GM12865 (cell line): ENCODE measurements at regions not wholly inside any gene's neighbourhood (a gene's known extent, or its start where the extent isn't known, plus 50 kb on each side); places are given as distances from the start of the nearest gene placed in this dataset.
"Not testable (repeated sequence)": the region's sequence is repeated elsewhere in the genome, so short reads cannot be mapped to it uniquely, and the experiment has no call there.

Experiments used
- DNase-seq: peaks from one replicate; pipeline ENCODE4 v3.0.0; 2010; ENCODE audit warnings: low read depth
- H3K4me3 ChIP-seq: 2 replicates; pipeline ENCODE4 v1.5.1; 2011; ENCODE audit warnings: mild to moderate bottlenecking, low read depth, low read length, control low read depth
- CTCF ChIP-seq: IDR thresholded peaks from 2 replicates; pipeline ENCODE4 v1.5.1; 2011; ENCODE audit warnings: low read length, control low read depth, low read depth, inconsistent platforms; ENCODE audit not compliant: insufficient read depth; ENCODE audit errors: missing control alignments

GRCh38 chr5:101346906-101347305 lies 443.8 kb upstream of the ST8SIA4 start:
- no peak for DNase-seq
- no peak for TF ChIP-seq CTCF
- H3K4me3 ChIP-seq, result no peak overlapping the region

- H3K4me3 ChIP-seq, result no peak overlapping the region
- DNase-seq, result no peak
- no peak for TF ChIP-seq CTCF
Observed at GRCh38 chr5:101346447-101346846, 443.4 kb upstream of the ST8SIA4 start.

GRCh38 chr5:101338226-101338625 lies 435.1 kb upstream of the ST8SIA4 start:
- no peak for TF ChIP-seq CTCF
- no peak for DNase-seq

DNA sequence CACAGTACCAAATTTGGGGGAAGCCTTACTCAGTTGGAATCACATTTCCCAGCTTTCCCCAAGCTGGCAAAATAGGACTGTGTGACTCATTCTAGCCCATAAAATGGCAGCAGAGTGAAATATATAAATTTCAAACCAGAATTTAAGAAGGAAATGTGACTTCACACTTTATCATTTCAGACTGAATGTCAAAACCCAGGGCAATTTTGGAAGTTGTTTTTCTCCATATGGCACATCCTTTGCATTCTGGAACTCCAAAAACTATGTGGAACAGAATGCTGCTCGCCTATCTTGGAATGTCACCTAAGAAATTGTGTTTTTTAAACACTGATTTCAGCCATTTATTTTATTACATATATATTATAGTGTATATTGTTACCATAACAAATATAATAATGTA lies 424.7 kb upstream of the ST8SIA4 start:
- no peak for DNase-seq
- H3K4me3 ChIP-seq, result no peak overlapping the region
- no peak for TF ChIP-seq CTCF

More at GRCh38 chr5:101338226-101338625, 435.1 kb upstream of the ST8SIA4 start:
- H3K4me3 ChIP-seq, result no peak overlapping the region

DNA sequence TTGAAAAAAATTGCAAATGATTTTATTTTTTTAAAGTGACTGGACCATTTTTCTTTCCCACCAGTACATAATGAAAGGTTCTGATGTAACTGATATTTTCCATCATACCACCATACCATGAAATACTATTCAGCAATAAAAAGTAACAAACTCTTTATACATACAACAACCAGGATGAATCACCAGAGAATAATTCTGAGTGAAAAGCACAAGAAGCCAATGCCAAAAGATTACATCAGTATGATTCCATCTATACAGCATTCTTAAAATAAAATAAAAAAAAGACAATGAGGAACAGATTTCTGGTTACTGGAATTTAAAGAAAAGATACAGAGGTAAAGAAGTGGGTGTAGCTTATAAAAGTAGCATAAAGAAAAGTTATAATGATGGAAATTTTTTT lies 423.7 kb upstream of the ST8SIA4 start:
- no peak for DNase-seq
- TF ChIP-seq CTCF, result no peak
- no peak overlapping the region for H3K4me3 ChIP-seq

DNA sequence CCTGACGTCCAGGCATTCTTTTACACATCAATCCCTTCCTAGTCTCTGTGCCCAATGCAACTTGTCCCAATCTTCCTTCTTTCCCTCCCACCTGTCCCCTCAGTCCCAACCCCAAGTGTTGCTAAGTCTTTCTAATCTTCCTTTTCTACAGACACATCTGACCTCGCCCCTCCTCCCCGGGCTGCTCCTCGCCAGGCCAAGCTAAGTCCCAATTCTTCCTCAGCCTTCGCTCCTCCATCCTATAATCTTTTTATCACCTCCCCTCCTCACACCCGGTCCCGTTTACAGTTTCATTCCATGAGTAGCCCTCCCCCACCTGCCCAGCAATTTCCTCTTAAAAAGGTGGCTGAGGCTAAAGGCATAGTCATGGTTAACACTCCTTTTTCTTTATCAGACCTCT lies 413.3 kb upstream of the ST8SIA4 start:
- not testable (repeated sequence) for DNase-seq, H3K4me3 ChIP-seq

GRCh38 chr5:101306391-101307137 lies 403.5 kb upstream of the ST8SIA4 start:
- DNase-seq, result no peak
- no peak for TF ChIP-seq CTCF
- H3K4me3 ChIP-seq, result no peak overlapping the region

- DNase-seq, result no peak
- no peak overlapping the region for H3K4me3 ChIP-seq
- TF ChIP-seq CTCF, result no peak
Observed at GRCh38 chr5:101296477-101296876, 393.4 kb upstream of the ST8SIA4 start.
